Liver (tissue), 8 donors: ENCODE measurements at regions not wholly inside any gene's neighbourhood (a gene's known extent, or its start where the extent isn't known, plus 50 kb on each side); places are given as distances from the start of the nearest gene placed in this dataset.

Experiments
- DNase-seq: peaks from one replicate; pipeline ENCODE4 v3.0.0-alpha.2; 2017; ENCODE audit warnings: low spot score
- H3K27ac ChIP-seq, 2 donors: one replicate each; pipeline ENCODE4 v1.7.0; 2013; ENCODE audit warnings: inconsistent platforms in 2 of 2, low read length in 2 of 2, control low read depth in 1 of 2, low read depth in 1 of 2, mild to moderate bottlenecking in 1 of 2
- H3K27me3 ChIP-seq, 4 donors: one replicate each; pipeline versions ENCODE4 v1.6.1 to v1.7.0; 2013; ENCODE audit warnings: low read length in 3 of 4, inconsistent platforms in 1 of 4, mild to moderate bottlenecking in 1 of 4, moderate library complexity in 1 of 4; ENCODE audit not compliant: control insufficient read depth in 4 of 4, insufficient read depth in 4 of 4
- H3K36me3 ChIP-seq, 4 donors: one replicate each; pipeline versions ENCODE4 v1.6.1 to v1.7.0; 2013; ENCODE audit warnings: low read length in 3 of 4, mild to moderate bottlenecking in 3 of 4, low read depth in 1 of 4, moderate library complexity in 1 of 4; ENCODE audit not compliant: control insufficient read depth in 4 of 4, insufficient read depth in 3 of 4
- H3K4me1 ChIP-seq, 4 donors: one replicate each; pipeline versions ENCODE4 v1.6.1 to v1.7.0; 2013; ENCODE audit warnings: low read length in 3 of 4, mild to moderate bottlenecking in 3 of 4, moderate library complexity in 1 of 4; ENCODE audit not compliant: control insufficient read depth in 4 of 4, insufficient read depth in 4 of 4
- H3K4me3 ChIP-seq, 3 donors: one replicate each; pipeline versions ENCODE4 v1.6.1 to v1.7.0; 2013; ENCODE audit warnings: low read length in 3 of 3, control low read depth in 1 of 3, low read depth in 1 of 3, mild to moderate bottlenecking in 1 of 3
- H3K9ac ChIP-seq, 2 donors: one replicate each; pipeline ENCODE4 v1.7.0; 2013; ENCODE audit warnings: low read length in 2 of 2, mild to moderate bottlenecking in 2 of 2, moderate library complexity in 2 of 2, control low read depth in 1 of 2, low read depth in 1 of 2
- H3K9me3 ChIP-seq, 4 donors: one replicate each; pipeline versions ENCODE4 v1.6.1 to v1.7.0; 2013; ENCODE audit warnings: low read length in 3 of 4; ENCODE audit not compliant: control insufficient read depth in 4 of 4
- ATF3 ChIP-seq: IDR thresholded peaks from 2 replicates; pipeline ENCODE4 v1.6.1; 2016; ENCODE audit warnings: antibody characterized with exemption
- CTCF ChIP-seq: fragments of 150-350 bp; IDR thresholded peaks from 2 replicates; pipeline ENCODE4 v1.5.1; 2017; ENCODE audit warnings: improper control_type of control experiment, low read depth, low read length; ENCODE audit not compliant: missing input control
- EGR1 ChIP-seq, 2 donors: IDR thresholded peaks; 2 replicates each; pipeline ENCODE4 v1.6.1; 2016 to 2018; ENCODE audit warnings: antibody characterized with exemption in 2 of 2, low read depth in 2 of 2
- FOXA1 ChIP-seq: IDR thresholded peaks from 2 replicates; pipeline ENCODE4 v1.6.1; 2016; ENCODE audit warnings: antibody characterized with exemption
- FOXA2 ChIP-seq: IDR thresholded peaks from 2 replicates; pipeline ENCODE4 v1.6.1; 2016; ENCODE audit warnings: antibody characterized with exemption
- GABPA ChIP-seq, 2 donors: IDR thresholded peaks in 1 of 2; conservative IDR thresholded peaks in 1 of 2; 2 replicates each; pipeline ENCODE4 v1.6.1; 2016; ENCODE audit warnings: antibody characterized with exemption in 2 of 2, mild to moderate bottlenecking in 1 of 2, moderate library complexity in 1 of 2
- HNF4A ChIP-seq, 2 donors: conservative IDR thresholded peaks; 2 replicates each; pipeline ENCODE4 v1.6.1; 2016; ENCODE audit warnings: antibody characterized with exemption in 2 of 2, mild to moderate bottlenecking in 2 of 2
- HNF4G ChIP-seq: IDR thresholded peaks from 2 replicates; pipeline ENCODE4 v1.6.1; 2016; ENCODE audit warnings: antibody characterized with exemption
- JUND ChIP-seq, 2 donors: IDR thresholded peaks; 2 replicates each; pipeline ENCODE4 v1.6.1; 2016; ENCODE audit warnings: antibody characterized with exemption in 2 of 2
- MAX ChIP-seq: IDR thresholded peaks from 2 replicates; pipeline ENCODE4 v1.6.1; 2016; ENCODE audit warnings: antibody characterized with exemption
- NR2F2 ChIP-seq: IDR thresholded peaks from 2 replicates; pipeline ENCODE4 v1.6.1; 2016; ENCODE audit warnings: antibody characterized with exemption
- RAD21 ChIP-seq, 2 donors: IDR thresholded peaks; 2 replicates each; pipeline ENCODE4 v1.6.1; 2016; ENCODE audit warnings: antibody characterized with exemption in 2 of 2, mild to moderate bottlenecking in 2 of 2
- RXRA ChIP-seq, 2 donors: IDR thresholded peaks; 2 replicates each; pipeline ENCODE4 v1.6.1; 2017 to 2018; ENCODE audit warnings: antibody characterized with exemption in 2 of 2, mild to moderate bottlenecking in 1 of 2
- SP1 ChIP-seq: IDR thresholded peaks from 2 replicates; pipeline ENCODE4 v1.6.1; 2018; ENCODE audit warnings: antibody characterized with exemption, mild to moderate bottlenecking
- TAF1 ChIP-seq: conservative IDR thresholded peaks from 2 replicates; pipeline ENCODE4 v1.6.1; 2016; ENCODE audit warnings: antibody characterized with exemption, mild to moderate bottlenecking
- YY1 ChIP-seq: IDR thresholded peaks from 2 replicates; pipeline ENCODE4 v1.6.1; 2016; ENCODE audit warnings: antibody characterized with exemption, mild to moderate bottlenecking
- ZBTB33 ChIP-seq: IDR thresholded peaks from 2 replicates; pipeline ENCODE4 v1.6.1; 2016; ENCODE audit warnings: antibody characterized with exemption
- WGBS: extraction: QIAGEN DNeasy Blood & Tissue Kit; methylation state at CpG from one replicate; pipeline ENCODE4 v1.1.7; 2013; 5-methylcytosine and 5-hydroxymethylcytosine counted together
- TF ChIP-seq, protein P1 (sequence below): IDR thresholded peaks from 2 replicates; pipeline ENCODE4 v1.6.1; 2016; ENCODE audit warnings: antibody characterized with exemption, mild to moderate bottlenecking
- donor health status: healthy.
- donor health status: healthy.
- donor health status: healthy.
- donor health status: healthy.
- donor health status: healthy.

GRCh38 chr4:28469387-28469786 is 1608.7 kb downstream of the STIM2 start:
- Histone ChIP-seq H3K27me3 (no peaks in the 10 kb centered on the region), H3K36me3 (no peaks in the 10 kb centered on the region), H3K9ac (no peak overlapping the region), H3K4me3 (no peak overlapping the region), H3K9me3 (no peaks in the 10 kb centered on the region), H3K4me1 (no peaks in the 10 kb centered on the region), H3K27ac (no peak overlapping the region)
- no peak for DNase-seq
- TF ChIP-seq YY1 (no peak), HNF4G (no peak), RAD21 (IDR thresholded peaks at IDR 0.05) (no peak), GABPA (IDR thresholded peaks at IDR 0.05 in 1 of 2, conservative IDR thresholded peaks at IDR 0.05 in 1 of 2) (no peak), FOXA1 (no peak), RXRA (IDR thresholded peaks at IDR 0.05) (no peak), JUND (IDR thresholded peaks at IDR 0.05) (no peak), TAF1 (no peak), HNF4A (conservative IDR thresholded peaks at IDR 0.05) (no peak), NR2F2 (no peak)
- TF ChIP-seq, protein P1, sequence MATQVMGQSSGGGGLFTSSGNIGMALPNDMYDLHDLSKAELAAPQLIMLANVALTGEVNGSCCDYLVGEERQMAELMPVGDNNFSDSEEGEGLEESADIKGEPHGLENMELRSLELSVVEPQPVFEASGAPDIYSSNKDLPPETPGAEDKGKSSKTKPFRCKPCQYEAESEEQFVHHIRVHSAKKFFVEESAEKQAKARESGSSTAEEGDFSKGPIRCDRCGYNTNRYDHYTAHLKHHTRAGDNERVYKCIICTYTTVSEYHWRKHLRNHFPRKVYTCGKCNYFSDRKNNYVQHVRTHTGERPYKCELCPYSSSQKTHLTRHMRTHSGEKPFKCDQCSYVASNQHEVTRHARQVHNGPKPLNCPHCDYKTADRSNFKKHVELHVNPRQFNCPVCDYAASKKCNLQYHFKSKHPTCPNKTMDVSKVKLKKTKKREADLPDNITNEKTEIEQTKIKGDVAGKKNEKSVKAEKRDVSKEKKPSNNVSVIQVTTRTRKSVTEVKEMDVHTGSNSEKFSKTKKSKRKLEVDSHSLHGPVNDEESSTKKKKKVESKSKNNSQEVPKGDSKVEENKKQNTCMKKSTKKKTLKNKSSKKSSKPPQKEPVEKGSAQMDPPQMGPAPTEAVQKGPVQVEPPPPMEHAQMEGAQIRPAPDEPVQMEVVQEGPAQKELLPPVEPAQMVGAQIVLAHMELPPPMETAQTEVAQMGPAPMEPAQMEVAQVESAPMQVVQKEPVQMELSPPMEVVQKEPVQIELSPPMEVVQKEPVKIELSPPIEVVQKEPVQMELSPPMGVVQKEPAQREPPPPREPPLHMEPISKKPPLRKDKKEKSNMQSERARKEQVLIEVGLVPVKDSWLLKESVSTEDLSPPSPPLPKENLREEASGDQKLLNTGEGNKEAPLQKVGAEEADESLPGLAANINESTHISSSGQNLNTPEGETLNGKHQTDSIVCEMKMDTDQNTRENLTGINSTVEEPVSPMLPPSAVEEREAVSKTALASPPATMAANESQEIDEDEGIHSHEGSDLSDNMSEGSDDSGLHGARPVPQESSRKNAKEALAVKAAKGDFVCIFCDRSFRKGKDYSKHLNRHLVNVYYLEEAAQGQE = no peak
- WGBS = 71% methylated on average over 1 of the region's 1 CpG

DNA sequence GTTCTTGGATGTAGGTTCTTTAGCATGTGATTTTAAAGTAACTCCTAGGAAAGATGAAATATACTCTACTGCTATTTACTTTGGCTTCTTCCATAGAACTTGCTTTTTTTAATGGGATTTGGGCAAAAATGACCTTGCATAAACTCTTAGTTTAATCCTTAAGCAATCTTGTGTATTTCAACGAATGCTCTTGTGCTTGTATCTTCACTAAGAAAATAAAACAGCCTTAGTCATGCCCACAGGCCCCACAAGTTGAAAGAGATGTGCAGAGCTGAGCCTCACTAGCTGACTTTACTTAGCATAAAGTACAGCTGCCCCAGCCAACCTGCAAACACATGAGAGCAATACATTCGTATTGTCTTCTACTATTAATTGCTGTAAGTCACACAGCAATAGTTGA is 1609.2 kb downstream of the STIM2 start:
- no peak for DNase-seq
- no peak overlapping the region for H3K9ac ChIP-seq
- H3K4me1 ChIP-seq = no peaks in the 10 kb centered on the region
- H3K27me3 ChIP-seq = no peaks in the 10 kb centered on the region
- no peak overlapping the region for H3K4me3 ChIP-seq
- no peak for TF ChIP-seq CTCF
- no peak for TF ChIP-seq RAD21 (IDR thresholded peaks at IDR 0.05)
- no peak for TF ChIP-seq HNF4G
- TF ChIP-seq NR2F2 = no peak
- no peak for TF ChIP-seq ZBTB33
- no peak for TF ChIP-seq MAX
- no peak for TF ChIP-seq JUND (IDR thresholded peaks at IDR 0.05)
- TF ChIP-seq GABPA (IDR thresholded peaks at IDR 0.05 in 1 of 2, conservative IDR thresholded peaks at IDR 0.05 in 1 of 2) = no peak
- no peak for TF ChIP-seq FOXA2
- TF ChIP-seq YY1 = no peak
- no peak for TF ChIP-seq FOXA1
- TF ChIP-seq ATF3 = no peak
- TF ChIP-seq, protein P1 = no peak
- no peak for TF ChIP-seq HNF4A (conservative IDR thresholded peaks at IDR 0.05)
- TF ChIP-seq EGR1 (IDR thresholded peaks at IDR 0.05; ENCODE audit: low read depth in 2 of 2) = no peak
- no peak for TF ChIP-seq SP1
- TF ChIP-seq RXRA (IDR thresholded peaks at IDR 0.05) = no peak
- TF ChIP-seq TAF1 = no peak
- H3K36me3 ChIP-seq = no peaks in the 10 kb centered on the region
- no peaks in the 10 kb centered on the region for H3K9me3 ChIP-seq
- no peak overlapping the region for H3K27ac ChIP-seq
- WGBS = 78% methylated on average over 2 of the region's 2 CpGs
